B cell (primary cell): ENCODE measurements at regions not wholly inside any gene's neighbourhood (a gene's known extent, or its start where the extent isn't known, plus 50 kb on each side); places are given as distances from the start of the nearest gene placed in this dataset.

Experiments used
- CTCF ChIP-seq: fragments of 200-600 bp; IDR thresholded peaks from one replicate; pipeline ENCODE4 v1.8.0; 2022; ENCODE audit warnings: antibody characterized with exemption, mild to moderate bottlenecking
- EZH2 ChIP-seq: IDR thresholded peaks from 2 replicates; pipeline ENCODE4 v1.6.1; 2012; ENCODE audit warnings: borderline replicate concordance, low read depth, mild to moderate bottlenecking, moderate library complexity, low read length; ENCODE audit not compliant: insufficient read depth, poor library complexity, severe bottlenecking

DNA sequence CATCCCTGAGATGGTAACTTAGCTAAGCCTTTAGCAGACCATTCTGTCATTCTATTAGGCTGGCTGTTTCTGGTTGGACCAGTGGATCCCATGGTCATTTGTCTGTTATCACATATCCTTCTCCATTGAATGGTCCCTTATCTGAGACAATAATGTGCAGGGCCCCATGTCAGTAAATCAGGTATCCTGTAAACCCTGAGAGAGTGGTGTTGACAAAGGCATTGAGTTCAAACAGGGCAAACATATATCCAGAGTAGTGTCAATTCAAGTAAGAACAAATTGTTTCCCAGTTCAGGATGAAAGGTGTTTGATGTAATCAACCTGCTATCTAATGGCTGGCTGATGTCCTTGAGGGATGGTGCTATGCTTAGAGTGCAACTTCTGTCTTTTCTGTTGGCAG lies 126.2 kb downstream of the LINC00237 start:
- no peak for TF ChIP-seq EZH2
- TF ChIP-seq CTCF = no peak
